ENCODE measurements at regions not wholly inside any gene's neighbourhood (a gene's known extent, or its start where the extent isn't known, plus 50 kb on each side); places are given as distances from the start of the nearest gene placed in this dataset.

GRCh38 chr1:244224487-244225430 lies 173.7 kb downstream of the ZBTB18 start:
- TF ChIP-seq GABPA (IDR thresholded peaks at IDR 0.05; ENCODE audit: low read depth) = peak; percentile 52
- peak; percentile 58; the same call in 1 of the 2 replicates for TF ChIP-seq POLR2AphosphoS5 (IDR thresholded peaks at IDR 0.05; ENCODE audit: low read depth)
- no peak for TF ChIP-seq CTCF (IDR thresholded peaks at IDR 0.05; ENCODE audit: insufficient read depth, low read length)
- peak; percentile 99 for TF ChIP-seq SPI1 (IDR thresholded peaks at IDR 0.05; ENCODE audit: borderline replicate concordance, low read depth)
- TF ChIP-seq REST (IDR thresholded peaks at IDR 0.05; ENCODE audit: insufficient replicate concordance, low read depth) = peak; percentile 59
- H3K27me3 ChIP-seq (ENCODE audit: insufficient read depth, poor library complexity, severe bottlenecking) = no peaks in the 10 kb centered on the region
- 0 out of 2 replicates have a peak overlapping the region, but pooled peaks have one; percentile 0 for H3K4me3 ChIP-seq (replicated peaks; ENCODE audit: insufficient read depth, low read length)
- DNase-seq (ENCODE audit: low read depth in 1 of 2, low spot score in 1 of 2) = peak; percentile 83 to 95
- peak overlapping the region; percentile 94 for H3K27ac ChIP-seq (replicated peaks)

GRCh38 chr1:244226435-244226834 lies 175.4 kb downstream of the ZBTB18 start:
- DNase-seq (ENCODE audit: low read depth in 1 of 2, low spot score in 1 of 2) = peak in 1 of 2 experiments; percentile 60
- no peak overlapping the region for H3K4me3 ChIP-seq (replicated peaks; ENCODE audit: insufficient read depth, low read length)
- no peak overlapping the region for H3K27ac ChIP-seq (replicated peaks)
- TF ChIP-seq REST (IDR thresholded peaks at IDR 0.05; ENCODE audit: insufficient replicate concordance, low read depth) (no peak), GABPA (IDR thresholded peaks at IDR 0.05; ENCODE audit: low read depth) (no peak), SPI1 (IDR thresholded peaks at IDR 0.05; ENCODE audit: borderline replicate concordance, low read depth) (no peak), POLR2AphosphoS5 (IDR thresholded peaks at IDR 0.05; ENCODE audit: low read depth) (no peak), CTCF (IDR thresholded peaks at IDR 0.05; ENCODE audit: insufficient read depth, low read length) (no peak)
- no peaks in the 10 kb centered on the region for H3K27me3 ChIP-seq (ENCODE audit: insufficient read depth, poor library complexity, severe bottlenecking)

GRCh38 chr1:244230470-244230869 lies 179.4 kb downstream of the ZBTB18 start:
- no peak for DNase-seq (ENCODE audit: low read depth in 1 of 2, low spot score in 1 of 2)
- TF ChIP-seq GABPA (IDR thresholded peaks at IDR 0.05; ENCODE audit: low read depth) (no peak), CTCF (IDR thresholded peaks at IDR 0.05; ENCODE audit: insufficient read depth, low read length) (no peak), POLR2AphosphoS5 (IDR thresholded peaks at IDR 0.05; ENCODE audit: low read depth) (no peak), REST (IDR thresholded peaks at IDR 0.05; ENCODE audit: insufficient replicate concordance, low read depth) (no peak), SPI1 (IDR thresholded peaks at IDR 0.05; ENCODE audit: borderline replicate concordance, low read depth) (no peak)
- H3K27me3 ChIP-seq (ENCODE audit: insufficient read depth, poor library complexity, severe bottlenecking) = no peaks in the 10 kb centered on the region
- no peak overlapping the region for H3K4me3 ChIP-seq (replicated peaks; ENCODE audit: insufficient read depth, low read length)
- H3K27ac ChIP-seq (replicated peaks) = no peak overlapping the region
